Mesendoderm (in vitro differentiated cells): ENCODE measurements at regions not wholly inside any gene's neighbourhood (a gene's known extent, or its start where the extent isn't known, plus 50 kb on each side); places are given as distances from the start of the nearest gene placed in this dataset.

Experiments used
- DNase-seq: peaks from one replicate; pipeline ENCODE4 v3.0.0; 2013
- H2AK5ac ChIP-seq: 2 replicates; pipeline ENCODE4 v1.6.1; 2013; ENCODE audit warnings: low read length, inconsistent platforms
- H2BK120ac ChIP-seq: 2 replicates; pipeline ENCODE4 v1.6.1; 2013; ENCODE audit warnings: low read depth, mild to moderate bottlenecking, low read length, moderate library complexity, mixed read lengths
- H2BK15ac ChIP-seq: replicated peaks from 2 replicates; pipeline ENCODE4 v1.6.1; 2013; ENCODE audit warnings: low read depth, mild to moderate bottlenecking, moderate library complexity
- H2BK5ac ChIP-seq: 2 replicates; pipeline ENCODE4 v1.6.1; 2013; ENCODE audit warnings: low read length, inconsistent platforms
- H3K18ac ChIP-seq: 2 replicates; pipeline ENCODE4 v1.6.1; 2013; ENCODE audit warnings: mild to moderate bottlenecking, low read length, mixed read lengths
- H3K23ac ChIP-seq: one replicate; pipeline ENCODE4 v1.6.1; 2013; ENCODE audit warnings: low read length
- H3K27ac ChIP-seq: 2 replicates; pipeline ENCODE4 v1.5.1; 2013; ENCODE audit warnings: low read depth, mild to moderate bottlenecking, inconsistent platforms, low read length, moderate library complexity
- H3K27me3 ChIP-seq: 2 replicates; pipeline ENCODE4 v1.6.1; 2013; ENCODE audit warnings: low read length, control low read depth, mild to moderate bottlenecking, inconsistent platforms; ENCODE audit not compliant: insufficient read depth, poor library complexity
- H3K36me3 ChIP-seq: 2 replicates; pipeline ENCODE4 v1.6.1; 2013; ENCODE audit warnings: low read length, inconsistent platforms; ENCODE audit not compliant: control insufficient read depth, insufficient read depth
- H3K4ac ChIP-seq: one replicate; pipeline ENCODE4 v1.6.1; 2013; ENCODE audit warnings: low read depth, mild to moderate bottlenecking, low read length, moderate library complexity
- H3K4me1 ChIP-seq: 2 replicates; pipeline ENCODE4 v1.6.1; 2013; ENCODE audit warnings: low read depth, low read length, inconsistent platforms; ENCODE audit not compliant: control insufficient read depth
- H3K4me2 ChIP-seq: 2 replicates; pipeline ENCODE4 v1.6.1; 2013; ENCODE audit warnings: low read length
- H3K4me3 ChIP-seq: 2 replicates; pipeline ENCODE4 v1.5.1; 2013; ENCODE audit warnings: mild to moderate bottlenecking, low read length
- H3K56ac ChIP-seq: one replicate; pipeline ENCODE4 v1.6.1; 2013; ENCODE audit warnings: low read length
- H3K79me1 ChIP-seq: 2 replicates; pipeline ENCODE4 v1.6.1; 2013; ENCODE audit warnings: low read length, inconsistent platforms
- H3K79me2 ChIP-seq: 2 replicates; pipeline ENCODE4 v1.6.1; 2013; ENCODE audit warnings: mild to moderate bottlenecking, low read length; ENCODE audit not compliant: control insufficient read depth, insufficient read depth
- H3K9ac ChIP-seq: 2 replicates; pipeline ENCODE4 v1.6.1; 2013; ENCODE audit warnings: low read length, inconsistent platforms
- H4K5ac ChIP-seq: one replicate; pipeline ENCODE4 v1.6.1; 2013; ENCODE audit warnings: low read length
- H4K8ac ChIP-seq: one replicate; pipeline ENCODE4 v1.6.1; 2013; ENCODE audit warnings: low read depth, mild to moderate bottlenecking, control low read depth, low read length, moderate library complexity
- WGBS: extraction: QIAGEN DNeasy Blood & Tissue Kit; methylation state at CpG from one replicate; pipeline ENCODE4 v1.1.7; 2013; ENCODE audit warnings: low lambda C conversion rate, missing lambda C conversion rate; ENCODE audit not compliant: insufficient coverage; ENCODE audit errors: extremely low coverage; 5-methylcytosine and 5-hydroxymethylcytosine counted together

- Histone ChIP-seq H3K36me3 (no peaks in the 10 kb centered on the region), H3K23ac (no peak overlapping the region), H3K27ac (no peak overlapping the region), H4K5ac (no peak overlapping the region), H3K4me2 (no peak overlapping the region), H3K79me1 (no peaks in the 10 kb centered on the region), H3K4me3 (no peak overlapping the region), H3K27me3 (no peaks in the 10 kb centered on the region), H4K8ac (no peak overlapping the region), H2BK15ac (no peak overlapping the region), H3K9ac (no peak overlapping the region), H3K79me2 (no peaks in the 10 kb centered on the region), H3K56ac (no peak overlapping the region), H2BK120ac (no peak overlapping the region), H2AK5ac (no peak overlapping the region), H3K4me1 (no peaks in the 10 kb centered on the region), H2BK5ac (no peak overlapping the region), H3K4ac (no peak overlapping the region), H3K18ac (no peak overlapping the region)
- WGBS, result no CpG with 5 or more reads among the region's 3 CpGs
- DNase-seq, result no peak
These were observed 195.6 kb upstream of the CNTN4 start for GRCh38 chr3:1903111-1903510.

- no peak overlapping the region for H3K9ac ChIP-seq
- H3K79me1 ChIP-seq, result no peaks in the 10 kb centered on the region
These were observed 190.8 kb upstream of the CNTN4 start for GRCh38 chr3:1907911-1908310.

GRCh38 chr3:1908651-1909445 lies 189.8 kb upstream of the CNTN4 start:
- Histone ChIP-seq H3K4me3 (no peak overlapping the region), H3K79me1 (no peaks in the 10 kb centered on the region), H3K27me3 (no peaks in the 10 kb centered on the region), H3K27ac (no peak overlapping the region), H3K56ac (no peak overlapping the region), H4K5ac (no peak overlapping the region), H2BK120ac (no peak overlapping the region), H3K4ac (no peak overlapping the region), H3K79me2 (no peaks in the 10 kb centered on the region), H3K4me1 (no peaks in the 10 kb centered on the region), H3K9ac (no peak overlapping the region), H2AK5ac (no peak overlapping the region), H2BK15ac (no peak overlapping the region), H3K36me3 (no peaks in the 10 kb centered on the region), H3K4me2 (no peak overlapping the region), H2BK5ac (no peak overlapping the region), H4K8ac (no peak overlapping the region), H3K18ac (no peak overlapping the region), H3K23ac (no peak overlapping the region)
- no CpG with 5 or more reads among the region's 2 CpGs for WGBS
- DNase-seq, result no peak

More at GRCh38 chr3:1907911-1908310, 190.8 kb upstream of the CNTN4 start:
- no peak overlapping the region for H2BK15ac ChIP-seq
- WGBS, result no CpG with 5 or more reads among the region's 2 CpGs
- H3K23ac ChIP-seq, result no peak overlapping the region
- H2BK120ac ChIP-seq, result no peak overlapping the region
- no peak for DNase-seq
- H4K5ac ChIP-seq, result no peak overlapping the region
- H3K4me1 ChIP-seq, result no peaks in the 10 kb centered on the region
- no peaks in the 10 kb centered on the region for H3K27me3 ChIP-seq
- no peaks in the 10 kb centered on the region for H3K36me3 ChIP-seq
- no peak overlapping the region for H2BK5ac ChIP-seq
- H3K27ac ChIP-seq, result no peak overlapping the region
- no peak overlapping the region for H4K8ac ChIP-seq
- H3K79me2 ChIP-seq, result no peaks in the 10 kb centered on the region
- no peak overlapping the region for H3K56ac ChIP-seq
- H3K18ac ChIP-seq, result no peak overlapping the region
- H3K4me2 ChIP-seq, result no peak overlapping the region
- H3K4me3 ChIP-seq, result no peak overlapping the region
- no peak overlapping the region for H3K4ac ChIP-seq
- no peak overlapping the region for H2AK5ac ChIP-seq

GRCh38 chr3:1910322-1910721 lies 188.3 kb upstream of the CNTN4 start:
- Histone ChIP-seq H4K5ac (no peak overlapping the region), H3K23ac (no peak overlapping the region), H3K79me2 (no peaks in the 10 kb centered on the region), H3K9ac (no peak overlapping the region), H2BK5ac (no peak overlapping the region), H2BK15ac (no peak overlapping the region), H3K79me1 (no peaks in the 10 kb centered on the region), H3K56ac (no peak overlapping the region), H4K8ac (no peak overlapping the region), H2AK5ac (no peak overlapping the region), H3K18ac (no peak overlapping the region), H2BK120ac (no peak overlapping the region), H3K36me3 (no peaks in the 10 kb centered on the region), H3K4ac (no peak overlapping the region), H3K4me2 (no peak overlapping the region), H3K27ac (no peak overlapping the region), H3K27me3 (no peaks in the 10 kb centered on the region), H3K4me1 (no peaks in the 10 kb centered on the region), H3K4me3 (no peak overlapping the region)
- no peak for DNase-seq
- no CpG with 5 or more reads among the region's 3 CpGs for WGBS

- no peak overlapping the region for H3K4me2 ChIP-seq
- H3K79me2 ChIP-seq, result no peaks in the 10 kb centered on the region
- H3K4me3 ChIP-seq, result no peak overlapping the region
- no peak overlapping the region for H2BK120ac ChIP-seq
- no peak for DNase-seq
- H3K27me3 ChIP-seq, result no peaks in the 10 kb centered on the region
- H2BK5ac ChIP-seq, result no peak overlapping the region
- H3K56ac ChIP-seq, result no peak overlapping the region
- H3K18ac ChIP-seq, result no peak overlapping the region
- H4K5ac ChIP-seq, result no peak overlapping the region
- H3K27ac ChIP-seq, result no peak overlapping the region
- H3K4ac ChIP-seq, result no peak overlapping the region
- H2AK5ac ChIP-seq, result no peak overlapping the region
- WGBS, result no CpG with 5 or more reads among the region's 8 CpGs
- no peaks in the 10 kb centered on the region for H3K36me3 ChIP-seq
- no peak overlapping the region for H4K8ac ChIP-seq
- no peak overlapping the region for H2BK15ac ChIP-seq
- no peaks in the 10 kb centered on the region for H3K4me1 ChIP-seq
- no peak overlapping the region for H3K23ac ChIP-seq
- H3K79me1 ChIP-seq, result no peaks in the 10 kb centered on the region
- no peak overlapping the region for H3K9ac ChIP-seq
These were observed 168.8 kb upstream of the CNTN4 start for GRCh38 chr3:1929788-1930414.
